Endothelial cell of umbilical vein (primary cell): ENCODE measurements at regions not wholly inside any gene's neighbourhood (a gene's known extent, or its start where the extent isn't known, plus 50 kb on each side); places are given as distances from the start of the nearest gene placed in this dataset.

ENCODE experiments used
- BruUV-seq: library from RNA; stranded (reverse); fragments of 400-500 nt; replicated peaks from 2 replicates; lab custom pipeline; 2021; lab: Mats Ljungman, UMichigan
- CTCF ChIA-PET: fragments of 300-600, 350-600 bp; sonication (Branson Sonifier 250); formaldehyde crosslinking; loops from one replicate; lab custom pipeline; 2021; ENCODE audit warnings: antibody characterized with exemption, inconsistent platforms; lab: Charles Lee
- POLR2A ChIA-PET: fragments of 300-600, 350-600 bp; sonication (Branson Sonifier 250); formaldehyde crosslinking; loops from one replicate; lab custom pipeline; 2021; ENCODE audit warnings: antibody characterized with exemption, inconsistent platforms; lab: Charles Lee
- DNase-seq: peaks from one replicate; pipeline ENCODE4 v3.0.0-alpha.2; 2011; ENCODE audit warnings: low read depth, low spot score
- FAIRE-seq: peaks from 2 replicates; lab custom pipeline; 2011; peaks lifted over from hg19 to GRCh38; lab: Jason Lieb, UNC
- H2AFZ ChIP-seq: 2 replicates; pipeline ENCODE4 v1.6.0; 2012; ENCODE audit warnings: low read depth, low read length, control low read depth, inconsistent platforms
- H3K27ac ChIP-seq: 2 replicates; pipeline ENCODE4 v1.5.1; 2011; ENCODE audit warnings: low read depth, mild to moderate bottlenecking, control low read depth, low read length, moderate library complexity; ENCODE audit not compliant: insufficient read depth
- H3K27me3 ChIP-seq, 2 experiments: 2 replicates each; pipeline versions ENCODE4 v1.6.0 to v1.6.1; 2011; ENCODE audit warnings: low read length in 2 of 2, mixed read lengths in 1 of 2; ENCODE audit not compliant: control insufficient read depth in 2 of 2, insufficient read depth in 2 of 2
- H3K36me3 ChIP-seq, 2 experiments: 2 replicates in 1 of 2; 3 replicates in 1 of 2; pipeline ENCODE4 v1.5.1; 2011; ENCODE audit warnings: low read length in 2 of 2, mild to moderate bottlenecking in 1 of 2, moderate library complexity in 1 of 2; ENCODE audit not compliant: control insufficient read depth in 2 of 2, insufficient read depth in 2 of 2; ENCODE audit errors: extremely low read depth in 1 of 2
- H3K4me1 ChIP-seq: 3 replicates; pipeline ENCODE4 v1.5.1; 2011; ENCODE audit warnings: mild to moderate bottlenecking, low read length; ENCODE audit not compliant: control insufficient read depth, insufficient read depth; ENCODE audit errors: extremely low read depth
- H3K4me2 ChIP-seq: 2 replicates; pipeline ENCODE4 v1.6.1; 2011; ENCODE audit warnings: low read length, control low read depth, mixed read lengths; ENCODE audit not compliant: insufficient read depth
- H3K4me3 ChIP-seq, 3 experiments: fragments of 200-600 bp in 1 of 3; sonication (generic), shearing (Covaris generic) in 1 of 3; replicated peaks in 1 of 3; 2 replicates each; pipeline ENCODE4 v1.5.1; 2011 to 2016; ENCODE audit warnings: control low read depth in 3 of 3, low read length in 3 of 3, mild to moderate bottlenecking in 2 of 3, inconsistent platforms in 1 of 3, low read depth in 1 of 3, moderate library complexity in 1 of 3; ENCODE audit not compliant: insufficient read depth in 1 of 3
- H3K79me2 ChIP-seq: 2 replicates; pipeline ENCODE4 v1.6.0; 2012; ENCODE audit warnings: low read length, inconsistent platforms; ENCODE audit not compliant: control insufficient read depth, insufficient read depth
- H3K9ac ChIP-seq: replicated peaks from 2 replicates; pipeline ENCODE3; 2011; ENCODE audit warnings: low read length, control low read depth; ENCODE audit not compliant: insufficient read depth; ENCODE audit errors: extremely low read depth
- H3K9me1 ChIP-seq: replicated peaks from 3 replicates; pipeline ENCODE4 v1.6.0; 2011; ENCODE audit warnings: mild to moderate bottlenecking, low read length; ENCODE audit not compliant: control insufficient read depth, insufficient read depth; ENCODE audit errors: extremely low read depth
- H3K9me3 ChIP-seq: replicated peaks from 2 replicates; pipeline ENCODE4 v1.5.1; 2012; ENCODE audit warnings: low read length, inconsistent platforms; ENCODE audit not compliant: control insufficient read depth, insufficient read depth
- H4K20me1 ChIP-seq: replicated peaks from 2 replicates; pipeline ENCODE3; 2011; ENCODE audit warnings: mild to moderate bottlenecking, low read length; ENCODE audit not compliant: control insufficient read depth, insufficient read depth; ENCODE audit errors: extremely low read depth
- EZH2 ChIP-seq: IDR thresholded peaks from 2 replicates; pipeline ENCODE4 v1.6.1; 2012; ENCODE audit warnings: borderline replicate concordance, low read depth, mild to moderate bottlenecking, moderate library complexity, low read length, inconsistent platforms; ENCODE audit not compliant: severe bottlenecking
- FOS ChIP-seq: IDR thresholded peaks from 2 replicates; pipeline ENCODE4 v1.6.1; 2011; ENCODE audit warnings: mild to moderate bottlenecking, low read length, moderate library complexity, borderline replicate concordance; ENCODE audit not compliant: insufficient read depth
- GATA2 ChIP-seq: IDR thresholded peaks from 2 replicates; pipeline ENCODE4 v1.7.0; 2011; ENCODE audit warnings: low read depth, mild to moderate bottlenecking, moderate library complexity, mixed read lengths, low read length; ENCODE audit not compliant: insufficient read length, insufficient read depth
- JUN ChIP-seq: IDR thresholded peaks from 2 replicates; pipeline ENCODE4 v1.6.1; 2011; ENCODE audit warnings: borderline replicate concordance, low read depth; ENCODE audit not compliant: insufficient read length, insufficient read depth
- MYC ChIP-seq: IDR thresholded peaks from one replicate; pipeline ENCODE4 v1.6.1; 2011; ENCODE audit warnings: mild to moderate bottlenecking, low read depth, low read length
- POLR2A ChIP-seq: IDR thresholded peaks from 2 replicates; pipeline ENCODE4 v1.6.1; 2012; ENCODE audit warnings: low read depth, mild to moderate bottlenecking, control low read depth, low read length
- POLR2AphosphoS5 ChIP-seq: IDR thresholded peaks from 2 replicates; pipeline ENCODE4 v1.6.1; 2012; ENCODE audit warnings: low read depth, mild to moderate bottlenecking, control low read depth, low read length, moderate library complexity; ENCODE audit not compliant: insufficient read depth
- dilution Hi-C: fragments of 300-500 bp; cut with MboI; formaldehyde crosslinking; loops from one replicate; pipeline ENCODE4 v1.15.0; 2019; ENCODE audit warnings: low sequenced_read_pairs; ENCODE audit not compliant: extremely low pct_ligation_motif_present
- intact Hi-C: fragments of 100-400 bp; cut with micrococcal nuclease; formaldehyde crosslinking; loops from one replicate; pipeline ENCODE4 v1.10.0; 2022
- TF ChIP-seq, protein P1 (sequence below), 2 donors: IDR thresholded peaks; 1 replicate in 1 of 2; 2 replicates in 1 of 2; pipeline ENCODE4 v1.5.1; 2011; ENCODE audit warnings: low read length in 2 of 2, mild to moderate bottlenecking in 2 of 2, moderate library complexity in 2 of 2, control low read depth in 1 of 2, inconsistent platforms in 1 of 2, low read depth in 1 of 2; ENCODE audit not compliant: insufficient read depth in 1 of 2; ENCODE audit errors: extremely low read depth in 1 of 2
- TF ChIP-seq, protein P2 (sequence below): IDR thresholded peaks from 2 replicates; pipeline ENCODE4 v1.6.1; 2011; ENCODE audit not compliant: insufficient read depth, insufficient read length

- FAIRE-seq = peak; percentile 53
- POLR2A ChIA-PET = interaction anchor here (0.7 to 1.2 kb wide), 3 partner anchors 8 to 138 kb away, joined by 3 to 9 read pairs (median 5); no protein-coding TSS in a partner anchor
- no peaks in the 10 kb centered on the region for H3K27me3 ChIP-seq
- no peaks in the 10 kb centered on the region for H3K9me1 ChIP-seq
- DNase-seq = peak; percentile 88
- no peaks in the 10 kb centered on the region for H3K79me2 ChIP-seq
- H3K4me2 ChIP-seq = peak overlapping the region; percentile 86
- peak overlapping the region; percentile 64 for H3K9ac ChIP-seq
- CTCF ChIA-PET = interaction anchor here (0.7 to 3.6 kb wide), 16 partner anchors 9 to 795 kb away, joined by 3 to 29 read pairs (median 4); partner anchors contain the start of gene TRIM13
- no TSS peak for BruUV-seq
- no peak for TF ChIP-seq FOS
- TF ChIP-seq, protein P1, sequence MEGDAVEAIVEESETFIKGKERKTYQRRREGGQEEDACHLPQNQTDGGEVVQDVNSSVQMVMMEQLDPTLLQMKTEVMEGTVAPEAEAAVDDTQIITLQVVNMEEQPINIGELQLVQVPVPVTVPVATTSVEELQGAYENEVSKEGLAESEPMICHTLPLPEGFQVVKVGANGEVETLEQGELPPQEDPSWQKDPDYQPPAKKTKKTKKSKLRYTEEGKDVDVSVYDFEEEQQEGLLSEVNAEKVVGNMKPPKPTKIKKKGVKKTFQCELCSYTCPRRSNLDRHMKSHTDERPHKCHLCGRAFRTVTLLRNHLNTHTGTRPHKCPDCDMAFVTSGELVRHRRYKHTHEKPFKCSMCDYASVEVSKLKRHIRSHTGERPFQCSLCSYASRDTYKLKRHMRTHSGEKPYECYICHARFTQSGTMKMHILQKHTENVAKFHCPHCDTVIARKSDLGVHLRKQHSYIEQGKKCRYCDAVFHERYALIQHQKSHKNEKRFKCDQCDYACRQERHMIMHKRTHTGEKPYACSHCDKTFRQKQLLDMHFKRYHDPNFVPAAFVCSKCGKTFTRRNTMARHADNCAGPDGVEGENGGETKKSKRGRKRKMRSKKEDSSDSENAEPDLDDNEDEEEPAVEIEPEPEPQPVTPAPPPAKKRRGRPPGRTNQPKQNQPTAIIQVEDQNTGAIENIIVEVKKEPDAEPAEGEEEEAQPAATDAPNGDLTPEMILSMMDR (IDR thresholded peaks at IDR 0.05; ENCODE audit: extremely low read depth in 1 of 2, insufficient read depth in 1 of 2, low read depth in 1 of 2, low read length in 2 of 2) = no peak
- TF ChIP-seq, protein P2, sequence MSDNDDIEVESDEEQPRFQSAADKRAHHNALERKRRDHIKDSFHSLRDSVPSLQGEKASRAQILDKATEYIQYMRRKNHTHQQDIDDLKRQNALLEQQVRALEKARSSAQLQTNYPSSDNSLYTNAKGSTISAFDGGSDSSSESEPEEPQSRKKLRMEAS = no peak
- TF ChIP-seq GATA2 = peak; percentile 19
- peak overlapping the region in 1 of 3 experiments; percentile 44 for H3K4me3 ChIP-seq
- peaks cover 10% of the 10 kb centered on the region for H3K4me1 ChIP-seq
- no peaks in the 10 kb centered on the region for H3K36me3 ChIP-seq
- H2AFZ ChIP-seq = peak overlapping the region; percentile 45
- H3K27ac ChIP-seq = peak overlapping the region; percentile 52
- no peaks in the 10 kb centered on the region for H3K9me3 ChIP-seq
- no peaks in the 10 kb centered on the region for H4K20me1 ChIP-seq
- intact Hi-C loops = no loop called here
- dilution Hi-C loops = no loop called here
Observed at GRCh38 chr13:50116430-50116973, 101.3 kb downstream of the KCNRG start.

- Histone ChIP-seq H4K20me1 (no peaks in the 10 kb centered on the region), H3K27ac (no peak overlapping the region), H3K4me1 (peaks cover 18% of the 10 kb centered on the region), H3K36me3 (no peaks in the 10 kb centered on the region), H3K4me3 (no peak overlapping the region), H3K79me2 (no peaks in the 10 kb centered on the region), H2AFZ (no peak overlapping the region), H3K9me1 (no peaks in the 10 kb centered on the region), H3K27me3 (no peaks in the 10 kb centered on the region), H3K9ac (no peak overlapping the region), H3K4me2 (no peak overlapping the region), H3K9me3 (no peaks in the 10 kb centered on the region)
- ChIA-PET CTCF (interaction anchor here (0.9 kb wide), 1 partner anchor 34 kb away, joined by 3 read pairs; no protein-coding TSS in a partner anchor), POLR2A (no interaction called here)
- no peak for FAIRE-seq
- peak; percentile 23 for DNase-seq
- no peak for TF ChIP-seq MYC
- TF ChIP-seq GATA2 = no peak
- no peak for TF ChIP-seq JUN
- TF ChIP-seq POLR2A = no peak
- TF ChIP-seq POLR2AphosphoS5 = no peak
- TF ChIP-seq, protein P2 = no peak
- TF ChIP-seq EZH2 = no peak
- TF ChIP-seq, protein P1 (IDR thresholded peaks at IDR 0.05; ENCODE audit: extremely low read depth in 1 of 2, insufficient read depth in 1 of 2, low read depth in 1 of 2, low read length in 2 of 2) = no peak
- no peak for TF ChIP-seq FOS
- no TSS peak for BruUV-seq
- dilution Hi-C loops = no loop called here
- intact Hi-C loops = no loop called here
Observed at GRCh38 chr13:50119591-50119990, 104.3 kb downstream of the KCNRG start.
